IPS DF 6.9 (cell line): ENCODE measurements at regions not wholly inside any gene's neighbourhood (a gene's known extent, or its start where the extent isn't known, plus 50 kb on each side); places are given as distances from the start of the nearest gene placed in this dataset.

ENCODE experiments used
- DNase-seq: peaks from one replicate; pipeline ENCODE4 v3.0.0-alpha.2; 2013; ENCODE audit warnings: low read depth, low spot score
- H3K27ac ChIP-seq: one replicate; pipeline ENCODE4 v1.5.1; 2013; ENCODE audit warnings: low read length, control low read depth
- H3K27me3 ChIP-seq: 2 replicates; pipeline ENCODE4 v1.6.1; 2013; ENCODE audit warnings: mild to moderate bottlenecking, low read length; ENCODE audit not compliant: control insufficient read depth, insufficient read depth
- H3K36me3 ChIP-seq: 2 replicates; pipeline ENCODE4 v1.6.1; 2013; ENCODE audit warnings: low read length; ENCODE audit not compliant: control insufficient read depth, insufficient read depth
- H3K4me1 ChIP-seq: 2 replicates; pipeline ENCODE4 v1.6.1; 2013; ENCODE audit warnings: low read length; ENCODE audit not compliant: control insufficient read depth, insufficient read depth
- H3K4me3 ChIP-seq: 2 replicates; pipeline ENCODE4 v1.5.1; 2013; ENCODE audit warnings: mild to moderate bottlenecking, low read length
- H3K9me3 ChIP-seq: 2 replicates; pipeline ENCODE4 v1.6.1; 2013; ENCODE audit warnings: low read length, inconsistent platforms; ENCODE audit not compliant: control insufficient read depth, insufficient read depth
- WGBS: extraction: QIAGEN DNeasy Blood & Tissue Kit; methylation state at CpG from one replicate; pipeline ENCODE4 v1.1.7; 2013; ENCODE audit warnings: mixed read lengths, missing lambda C conversion rate; ENCODE audit not compliant: insufficient read length, insufficient coverage; 5-methylcytosine and 5-hydroxymethylcytosine counted together

DNA sequence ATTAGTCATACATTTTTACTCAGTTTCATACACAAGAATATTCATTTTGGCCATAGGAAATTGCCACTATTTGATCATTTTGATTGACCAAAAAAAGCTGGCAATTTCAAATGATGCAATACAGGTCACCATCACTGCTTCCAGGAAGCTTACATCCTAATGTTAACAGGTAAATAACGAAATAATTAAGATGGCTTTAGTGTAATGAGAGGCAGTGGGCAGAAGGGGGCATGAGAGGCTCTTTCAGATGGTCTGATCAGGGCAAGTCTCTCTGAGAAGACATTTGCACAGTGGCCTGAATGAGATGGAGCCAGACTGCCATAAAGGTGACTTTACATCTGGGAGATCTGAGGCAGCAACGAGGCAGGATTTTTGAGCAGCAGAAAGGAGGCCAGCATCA is 170.7 kb downstream of the SLIT2 start:
- peak; percentile 45 for DNase-seq
- Histone ChIP-seq H3K4me3 (no peak overlapping the region), H3K27ac (no peak overlapping the region), H3K27me3 (no peaks in the 10 kb centered on the region), H3K9me3 (no peaks in the 10 kb centered on the region), H3K4me1 (no peaks in the 10 kb centered on the region), H3K36me3 (no peaks in the 10 kb centered on the region)
- no CpG with 5 or more reads among the region's 2 CpGs for WGBS

DNA sequence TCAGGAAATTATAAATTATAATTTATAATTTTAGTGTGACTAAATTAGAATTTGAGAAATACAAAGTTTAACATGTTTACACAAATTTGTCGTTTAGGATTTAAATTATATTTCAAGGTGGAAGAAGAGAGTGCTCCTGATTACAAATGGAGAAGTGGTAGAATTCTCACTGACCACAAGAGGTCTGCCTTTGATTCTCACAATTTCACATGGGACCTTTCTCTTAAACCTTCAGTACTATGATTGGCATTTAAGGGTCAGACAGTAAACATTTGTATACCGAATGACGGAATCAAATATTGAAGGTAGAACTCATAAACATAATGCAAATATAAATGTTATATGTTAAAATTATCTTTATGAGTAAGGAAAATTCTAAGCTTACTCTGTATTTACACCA is 171.7 kb downstream of the SLIT2 start:
- H3K9me3 ChIP-seq = no peaks in the 10 kb centered on the region
- no peak overlapping the region for H3K27ac ChIP-seq
- no peaks in the 10 kb centered on the region for H3K36me3 ChIP-seq
- H3K4me3 ChIP-seq = no peak overlapping the region
- no peaks in the 10 kb centered on the region for H3K4me1 ChIP-seq
- whole genome bisulfite sequencing = no CpG with 5 or more reads among the region's 3 CpGs
- DNase-seq = no peak
- no peaks in the 10 kb centered on the region for H3K27me3 ChIP-seq

DNA sequence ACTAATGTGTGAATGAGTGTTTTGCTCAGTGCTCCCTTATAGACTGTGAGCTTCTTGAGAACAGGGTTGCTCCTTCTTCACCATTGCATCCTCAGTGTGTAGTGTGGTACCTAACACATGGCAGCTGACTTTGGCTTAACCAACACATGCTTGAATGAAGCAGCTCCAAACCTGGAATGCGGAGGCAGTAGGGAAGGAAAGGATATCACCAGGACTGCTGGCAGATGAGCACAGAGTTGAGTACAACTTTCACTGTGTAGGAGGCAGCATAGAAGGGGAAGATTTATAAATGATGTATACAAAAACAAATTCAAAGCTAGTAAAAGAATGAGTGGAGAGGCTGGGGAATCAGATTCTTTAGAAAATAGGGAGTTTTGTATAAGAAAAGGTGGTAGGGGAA is 174.3 kb downstream of the SLIT2 start:
- Histone ChIP-seq H3K27me3 (no peaks in the 10 kb centered on the region), H3K4me3 (no peak overlapping the region), H3K9me3 (no peaks in the 10 kb centered on the region), H3K36me3 (no peaks in the 10 kb centered on the region), H3K27ac (no peak overlapping the region), H3K4me1 (no peaks in the 10 kb centered on the region)
- DNase-seq = no peak
- no CpG with 5 or more reads among the region's 1 CpG for WGBS

DNA sequence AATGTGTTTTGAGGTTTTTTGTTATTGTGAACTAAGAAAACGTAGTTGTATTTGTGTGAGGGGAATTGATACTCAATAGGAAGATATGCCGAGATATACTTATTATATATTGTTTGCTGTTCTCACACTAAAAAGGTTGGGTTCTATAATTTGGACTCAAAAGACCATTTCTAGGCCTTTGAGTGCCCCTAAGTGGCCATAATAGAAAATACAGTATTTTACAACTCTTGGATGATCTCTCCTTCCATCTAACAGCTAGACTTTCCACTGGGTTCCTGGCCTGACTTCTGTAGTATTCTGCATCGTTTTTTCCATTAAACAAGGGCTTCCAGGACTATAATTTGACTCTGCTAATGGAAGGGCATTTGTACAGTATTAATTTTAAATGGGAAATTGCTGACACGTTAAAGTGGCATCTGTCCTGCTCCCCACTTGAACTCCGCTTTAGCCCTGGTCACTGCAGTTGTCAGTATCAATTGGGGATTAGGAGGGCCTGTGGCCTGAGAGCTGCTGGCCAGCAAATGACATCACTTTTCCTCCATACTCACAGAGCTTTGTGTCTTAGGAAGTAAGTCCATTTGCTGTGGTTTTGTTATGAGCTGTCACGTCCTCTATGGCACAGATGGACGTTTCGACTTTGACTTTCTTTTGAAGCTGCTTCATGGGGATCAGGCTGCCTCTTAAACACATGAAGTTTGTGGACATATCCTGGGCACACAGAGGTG is 176.9 kb downstream of the SLIT2 start:
- 100% methylated on average over 2 of the region's 8 CpGs for WGBS
- no peak for DNase-seq
- H3K4me1 ChIP-seq = no peaks in the 10 kb centered on the region
- no peaks in the 10 kb centered on the region for H3K27me3 ChIP-seq
- H3K36me3 ChIP-seq = no peaks in the 10 kb centered on the region
- no peak overlapping the region for H3K27ac ChIP-seq
- H3K9me3 ChIP-seq = no peaks in the 10 kb centered on the region
- no peak overlapping the region for H3K4me3 ChIP-seq

DNA sequence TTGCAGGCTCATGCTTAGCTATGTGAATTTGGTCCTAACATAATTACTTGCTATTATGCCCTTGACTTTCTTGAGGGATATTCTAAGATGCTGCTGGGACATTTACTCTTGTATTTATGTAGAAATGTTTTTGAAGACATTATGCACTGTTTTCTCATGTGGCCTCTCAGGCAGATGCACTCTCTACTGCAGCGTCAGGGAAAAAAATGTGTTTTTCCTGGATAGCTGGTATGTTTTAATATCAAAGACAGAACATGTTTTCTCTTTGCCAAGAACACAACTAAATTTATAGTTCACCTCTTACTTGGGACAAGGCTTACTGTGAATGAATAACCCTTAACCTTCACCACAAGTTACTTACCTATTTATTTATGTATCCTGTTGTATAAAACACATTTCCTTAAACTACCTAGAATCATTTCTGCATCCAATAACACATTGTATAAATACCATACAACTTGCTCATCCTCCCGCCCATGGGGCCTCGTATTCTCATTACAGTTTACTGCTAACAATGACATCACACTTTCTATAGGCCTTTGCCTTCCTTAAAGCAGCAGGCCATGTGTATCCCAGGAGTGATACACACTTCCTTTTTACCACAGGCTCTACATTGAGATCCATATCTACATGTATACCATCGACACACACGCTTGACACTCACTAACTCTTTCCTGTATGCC is 178.7 kb downstream of the SLIT2 start:
- WGBS = no CpG with 5 or more reads among the region's 5 CpGs

DNA sequence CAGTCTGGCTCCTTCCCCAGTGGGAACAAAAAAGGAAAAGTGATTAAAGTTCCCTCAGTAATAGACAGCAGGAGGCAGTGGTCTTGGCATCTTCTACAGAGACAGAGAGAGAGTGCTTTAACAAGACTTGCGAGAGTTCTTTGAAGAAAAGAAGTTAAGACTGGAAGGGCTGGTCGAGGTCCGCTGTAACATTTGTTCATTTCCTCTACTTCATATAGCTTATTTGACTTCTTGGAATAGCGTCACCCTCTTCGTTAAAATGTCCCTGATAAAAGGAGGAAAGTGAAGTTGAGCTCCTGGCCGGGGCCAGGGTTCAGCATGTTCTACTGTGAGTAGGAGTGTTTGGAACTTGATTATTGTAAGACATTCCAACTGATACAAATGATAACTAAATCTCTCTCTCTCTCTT is 179.8 kb downstream of the SLIT2 start:
- no CpG with 5 or more reads among the region's 6 CpGs for WGBS
- Histone ChIP-seq H3K9me3 (no peaks in the 10 kb centered on the region), H3K36me3 (no peaks in the 10 kb centered on the region), H3K4me3 (no peak overlapping the region), H3K27ac (no peak overlapping the region), H3K27me3 (no peaks in the 10 kb centered on the region), H3K4me1 (no peaks in the 10 kb centered on the region)
- no peak for DNase-seq

More for the DNA sequence above, 178.7 kb downstream of the SLIT2 start:
- no peaks in the 10 kb centered on the region for H3K36me3 ChIP-seq
- no peaks in the 10 kb centered on the region for H3K4me1 ChIP-seq
- H3K9me3 ChIP-seq = no peaks in the 10 kb centered on the region
- DNase-seq = no peak
- no peak overlapping the region for H3K4me3 ChIP-seq
- no peak overlapping the region for H3K27ac ChIP-seq
- H3K27me3 ChIP-seq = no peaks in the 10 kb centered on the region

DNA sequence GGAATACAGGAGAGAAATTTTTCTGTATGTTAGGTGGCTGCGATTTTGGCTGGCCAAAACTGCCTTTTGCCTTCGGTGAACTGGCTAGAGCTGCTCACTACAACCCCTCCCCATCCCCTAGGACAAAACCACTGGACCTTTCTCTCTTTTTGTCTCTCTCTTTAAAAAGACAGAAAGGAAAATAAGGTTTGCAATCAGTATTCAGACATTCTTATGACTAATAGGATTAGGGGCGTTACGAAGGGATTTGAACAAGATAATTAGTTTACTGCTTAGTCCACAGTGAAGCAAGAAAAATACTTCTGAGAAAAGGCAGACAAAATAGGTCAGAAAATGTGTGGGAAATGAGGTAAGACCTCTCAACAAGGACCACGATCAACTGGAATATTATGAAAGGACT is 180.4 kb downstream of the SLIT2 start:
- no peak overlapping the region for H3K4me3 ChIP-seq
- H3K27ac ChIP-seq = no peak overlapping the region
- DNase-seq = no peak
- H3K4me1 ChIP-seq = no peaks in the 10 kb centered on the region
- no peaks in the 10 kb centered on the region for H3K9me3 ChIP-seq
- no peaks in the 10 kb centered on the region for H3K36me3 ChIP-seq
- WGBS = no CpG with 5 or more reads among the region's 5 CpGs
- no peaks in the 10 kb centered on the region for H3K27me3 ChIP-seq

DNA sequence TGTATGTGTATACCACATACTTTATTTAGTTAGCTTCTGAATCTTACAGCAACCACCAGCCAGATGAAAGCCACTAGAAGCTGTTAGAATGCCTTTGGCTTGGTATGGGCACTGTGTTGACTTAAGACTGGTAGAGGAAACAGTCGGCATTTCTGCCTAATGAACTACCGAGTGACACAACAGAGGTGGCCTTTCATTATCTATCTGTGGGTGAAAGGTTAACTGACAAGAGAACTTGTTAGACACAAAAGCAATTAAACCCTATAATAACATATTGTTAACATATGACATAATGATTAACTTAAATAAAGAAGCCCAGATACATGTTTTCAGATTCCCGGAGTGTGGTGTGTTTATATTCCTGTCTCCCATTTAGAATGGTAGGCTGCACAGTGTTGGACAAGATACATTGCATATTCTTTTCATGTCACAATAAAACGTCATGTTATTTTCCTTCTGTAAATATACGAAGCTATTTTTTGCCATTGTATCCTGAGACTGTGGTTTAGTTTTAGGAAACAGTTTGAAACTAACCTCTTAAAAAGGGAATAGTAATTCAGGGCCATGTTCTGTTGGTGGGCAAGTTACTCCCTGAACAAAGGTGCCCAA is 181.5 kb downstream of the SLIT2 start:
- H3K4me1 ChIP-seq = no peaks in the 10 kb centered on the region
- H3K27ac ChIP-seq = no peak overlapping the region
- no peaks in the 10 kb centered on the region for H3K27me3 ChIP-seq
- H3K36me3 ChIP-seq = no peaks in the 10 kb centered on the region
- no peaks in the 10 kb centered on the region for H3K9me3 ChIP-seq
- no CpG with 5 or more reads among the region's 5 CpGs for WGBS
- no peak for DNase-seq
- H3K4me3 ChIP-seq = no peak overlapping the region

DNA sequence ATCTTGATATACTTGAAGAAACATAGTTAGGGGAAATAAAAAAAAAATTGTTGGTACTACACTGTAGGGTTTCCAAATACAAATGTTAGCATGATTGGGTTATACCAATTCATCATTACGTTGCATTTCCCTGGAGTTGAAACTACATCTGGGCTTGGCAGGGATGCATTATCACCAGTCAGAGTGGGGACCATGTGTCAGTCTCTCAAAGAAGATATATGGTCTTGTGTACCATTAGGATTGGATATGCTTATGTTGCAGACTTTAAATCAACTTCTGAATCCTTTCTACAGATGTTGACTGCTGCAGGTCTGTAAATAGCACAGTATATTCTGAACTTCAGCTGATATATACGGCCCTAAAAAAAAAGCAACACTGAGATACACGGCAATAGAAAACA is 188.5 kb downstream of the SLIT2 start:
- Histone ChIP-seq H3K9me3 (no peaks in the 10 kb centered on the region), H3K4me3 (no peak overlapping the region), H3K27ac (no peak overlapping the region), H3K27me3 (no peaks in the 10 kb centered on the region), H3K36me3 (no peaks in the 10 kb centered on the region), H3K4me1 (no peaks in the 10 kb centered on the region)
- DNase-seq = no peak
- WGBS = no CpG with 5 or more reads among the region's 3 CpGs

DNA sequence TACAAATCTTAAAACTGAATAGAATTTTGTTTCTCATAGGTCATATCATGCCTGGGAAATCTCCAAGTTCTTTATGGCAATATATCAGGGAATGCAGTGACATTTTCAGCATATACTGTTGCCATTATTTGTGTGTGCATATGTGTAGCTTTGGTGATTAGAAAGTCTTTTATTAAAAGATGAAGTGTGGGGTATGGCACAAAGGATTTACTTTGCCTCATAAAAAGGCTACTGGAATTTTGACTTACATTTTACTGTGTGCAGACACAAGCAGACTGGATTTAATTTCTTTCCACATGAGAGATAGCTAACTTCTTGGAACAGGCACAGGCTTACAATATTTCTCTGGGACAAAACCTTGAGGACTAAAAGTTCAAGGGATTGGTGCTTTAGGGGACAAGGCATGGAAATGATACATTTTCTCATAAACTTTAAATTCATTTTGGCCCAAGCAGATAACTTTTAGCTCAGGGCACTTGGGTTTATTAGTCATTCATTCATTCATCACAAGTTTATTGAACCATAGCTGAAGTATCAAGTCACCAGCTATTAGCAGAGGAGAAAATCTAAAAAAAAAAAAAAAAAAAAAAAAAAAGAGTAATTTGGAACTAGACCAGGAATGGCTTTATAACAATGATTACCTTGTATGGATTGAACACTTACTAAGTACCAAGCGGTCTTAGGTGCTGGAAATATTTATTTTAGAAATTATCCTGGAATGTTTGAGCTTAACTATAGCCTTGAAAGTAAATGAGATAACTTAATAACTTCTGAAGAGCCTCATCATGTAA is 191.5 kb downstream of the SLIT2 start:
- no peaks in the 10 kb centered on the region for H3K27me3 ChIP-seq
- no peak overlapping the region for H3K4me3 ChIP-seq
- no peak overlapping the region for H3K27ac ChIP-seq
- no CpG with 5 or more reads among the region's 1 CpG for WGBS
- no peaks in the 10 kb centered on the region for H3K36me3 ChIP-seq
- no peak for DNase-seq
- H3K4me1 ChIP-seq = no peaks in the 10 kb centered on the region
- no peaks in the 10 kb centered on the region for H3K9me3 ChIP-seq
